GF-D8 (cell line): ENCODE measurements at regions not wholly inside any gene's neighbourhood (a gene's known extent, or its start where the extent isn't known, plus 50 kb on each side); places are given as distances from the start of the nearest gene placed in this dataset.
A peak's percentile ranks its signal among the peaks of the same experiment; 100 is the strongest.

Source experiments
- DNase-seq: peaks from one replicate; lab custom pipeline; 2025; lab: John Stamatoyannopoulos, UW

GRCh38 chr4:4808086-4808485, 51.4 kb upstream of the MSX1 start:
- DNase-seq, result no peak

- no peak for DNase-seq
Observed at GRCh38 chr4:4805887-4806286, 53.6 kb upstream of the MSX1 start.

- DNase-seq, result no peak
Observed at GRCh38 chr4:4803912-4804296, 55.6 kb upstream of the MSX1 start.

- no peak for DNase-seq
Observed at GRCh38 chr4:4803216-4803911, 56.1 kb upstream of the MSX1 start.

GRCh38 chr4:4800646-4801408, 58.6 kb upstream of the MSX1 start:
- DNase-seq, result no peak

GRCh38 chr4:4794421-4794820, 65.0 kb upstream of the MSX1 start:
- no peak for DNase-seq

- no peak for DNase-seq
Observed at GRCh38 chr4:4792466-4792865, 67.0 kb upstream of the MSX1 start.

GRCh38 chr4:4791299-4792111, 68.0 kb upstream of the MSX1 start:
- DNase-seq, result no peak

GRCh38 chr4:4789462-4789861, 70.0 kb upstream of the MSX1 start:
- peak; percentile 73 for DNase-seq

GRCh38 chr4:4788573-4788972, 70.9 kb upstream of the MSX1 start:
- DNase-seq, result no peak

GRCh38 chr4:4787421-4787820, 72.0 kb upstream of the MSX1 start:
- peak; percentile 89 for DNase-seq

- no peak for DNase-seq
Observed at GRCh38 chr4:4784379-4784778, 75.1 kb upstream of the MSX1 start.

GRCh38 chr4:4783847-4784246, 75.6 kb upstream of the MSX1 start:
- DNase-seq, result no peak

GRCh38 chr4:4782969-4783368, 76.5 kb upstream of the MSX1 start:
- no peak for DNase-seq

GRCh38 chr4:4781936-4782707, 77.3 kb upstream of the MSX1 start:
- no peak for DNase-seq

GRCh38 chr4:4780729-4781244, 78.7 kb upstream of the MSX1 start:
- DNase-seq, result no peak

GRCh38 chr4:4779486-4779885, 80.0 kb upstream of the MSX1 start:
- DNase-seq, result no peak

- no peak for DNase-seq
Observed at GRCh38 chr4:4779054-4779453, 80.4 kb upstream of the MSX1 start.

- DNase-seq, result no peak
Observed at GRCh38 chr4:4778554-4778953, 80.9 kb upstream of the MSX1 start.

- DNase-seq, result no peak
Observed at GRCh38 chr4:4776934-4777333, 82.5 kb upstream of the MSX1 start.

- no peak for DNase-seq
Observed at GRCh38 chr4:4776335-4776734, 83.1 kb upstream of the MSX1 start.

GRCh38 chr4:4775493-4776004, 83.9 kb upstream of the MSX1 start:
- DNase-seq, result no peak
